Kidney epithelial cell (primary cell): ENCODE measurements at regions not wholly inside any gene's neighbourhood (a gene's known extent, or its start where the extent isn't known, plus 50 kb on each side); places are given as distances from the start of the nearest gene placed in this dataset.
"Not testable (repeated sequence)": the region's sequence is repeated elsewhere in the genome, so short reads cannot be mapped to it uniquely, and the experiment has no call there.

Experiments
- DNase-seq: peaks from one replicate; pipeline ENCODE4 v3.0.0-alpha.2; 2010; ENCODE audit warnings: low read depth
- H3K27me3 ChIP-seq: 2 replicates; pipeline ENCODE4 v1.6.0; 2011; ENCODE audit warnings: low read length; ENCODE audit not compliant: control insufficient read depth, insufficient read depth
- H3K36me3 ChIP-seq: 2 replicates; pipeline ENCODE4 v1.5.1; 2011; ENCODE audit warnings: low read length; ENCODE audit not compliant: control insufficient read depth, insufficient read depth
- H3K4me3 ChIP-seq: 2 replicates; pipeline ENCODE4 v1.5.1; 2011; ENCODE audit warnings: low read depth, mild to moderate bottlenecking, control low read depth, low read length
- CTCF ChIP-seq: IDR thresholded peaks from 2 replicates; pipeline ENCODE4 v1.5.1; 2011; ENCODE audit warnings: mild to moderate bottlenecking, moderate library complexity, low read length, control low read depth, inconsistent platforms; ENCODE audit not compliant: insufficient read depth, poor library complexity, severe bottlenecking

- Histone ChIP-seq H3K27me3 (no peaks in the 10 kb centered on the region), H3K36me3 (no peaks in the 10 kb centered on the region), H3K4me3 (no peak overlapping the region)
- TF ChIP-seq CTCF = no peak
- DNase-seq = no peak
Measured at GRCh38 chr18:10145546-10145945, 231.7 kb downstream of the VAPA start.

GRCh38 chr18:10147226-10147625 lies 233.4 kb downstream of the VAPA start:
- Histone ChIP-seq H3K27me3 (no peaks in the 10 kb centered on the region), H3K36me3 (no peaks in the 10 kb centered on the region), H3K4me3 (no peak overlapping the region)
- TF ChIP-seq CTCF = no peak
- DNase-seq = no peak

GRCh38 chr18:10147752-10148151 lies 233.9 kb downstream of the VAPA start:
- TF ChIP-seq CTCF = no peak
- Histone ChIP-seq H3K36me3 (no peaks in the 10 kb centered on the region), H3K4me3 (no peak overlapping the region), H3K27me3 (no peaks in the 10 kb centered on the region)
- DNase-seq = no peak

- no peaks in the 10 kb centered on the region for H3K27me3 ChIP-seq
- TF ChIP-seq CTCF = no peak
Measured at GRCh38 chr18:10148189-10148929, 234.5 kb downstream of the VAPA start.

GRCh38 chr18:10149768-10150556 lies 236.1 kb downstream of the VAPA start:
- Histone ChIP-seq H3K4me3 (no peak overlapping the region), H3K27me3 (no peaks in the 10 kb centered on the region), H3K36me3 (no peaks in the 10 kb centered on the region)
- DNase-seq = no peak
- no peak for TF ChIP-seq CTCF

More at GRCh38 chr18:10148189-10148929, 234.5 kb downstream of the VAPA start:
- Histone ChIP-seq H3K4me3 (no peak overlapping the region), H3K36me3 (no peaks in the 10 kb centered on the region)
- no peak for DNase-seq

- not testable (repeated sequence) for H3K36me3 ChIP-seq, H3K27me3 ChIP-seq, H3K4me3 ChIP-seq, DNase-seq
Measured at GRCh38 chr18:10150576-10150975, 236.8 kb downstream of the VAPA start.
